ENCODE measurements at regions not wholly inside any gene's neighbourhood (a gene's known extent, or its start where the extent isn't known, plus 50 kb on each side); places are given as distances from the start of the nearest gene placed in this dataset.

GRCh38 chr12:33555128-33555527 is 115.5 kb upstream of the SYT10 start:
- TF ChIP-seq CTCF (IDR thresholded peaks at IDR 0.05), result no peak
- intact Hi-C loops (cut with DNase I, micrococcal nuclease), result no loop called here
- Histone ChIP-seq H3K36me3 (ENCODE audit: low read depth) (no peaks in the 10 kb centered on the region), H3K9me3 (no peaks in the 10 kb centered on the region), H3K4me3 (no peak overlapping the region), H3K4me1 (ENCODE audit: low read depth) (no peaks in the 10 kb centered on the region)
- ATAC-seq, result no peak
- DNase-seq, result no peak

- intact Hi-C loops (cut with DNase I, micrococcal nuclease), result no loop called here
- no peak for ATAC-seq
Measured at GRCh38 chr12:33560653-33561208, 121.1 kb upstream of the SYT10 start.

GRCh38 chr12:33562401-33562800 is 122.8 kb upstream of the SYT10 start:
- intact Hi-C loops (cut with DNase I, micrococcal nuclease), result no loop called here
- no peaks in the 10 kb centered on the region for H3K4me1 ChIP-seq (ENCODE audit: low read depth)
- no peaks in the 10 kb centered on the region for H3K36me3 ChIP-seq (ENCODE audit: low read depth)
- peaks cover 10% of the 10 kb centered on the region for H3K9me3 ChIP-seq
- H3K4me3 ChIP-seq, result no peak overlapping the region
- ATAC-seq (no peak), DNase-seq (no peak)
- no peak for TF ChIP-seq CTCF (IDR thresholded peaks at IDR 0.05)

More at GRCh38 chr12:33560653-33561208, 121.1 kb upstream of the SYT10 start:
- Histone ChIP-seq H3K4me3 (no peak overlapping the region), H3K9me3 (peaks cover 10% of the 10 kb centered on the region), H3K4me1 (ENCODE audit: low read depth) (no peaks in the 10 kb centered on the region), H3K36me3 (ENCODE audit: low read depth) (no peaks in the 10 kb centered on the region)
- TF ChIP-seq CTCF (IDR thresholded peaks at IDR 0.05), result no peak
- DNase-seq, result no peak

GRCh38 chr12:33566403-33566802 is 126.8 kb upstream of the SYT10 start:
- Histone ChIP-seq H3K36me3 (ENCODE audit: low read depth) (no peaks in the 10 kb centered on the region), H3K4me3 (no peak overlapping the region), H3K9me3 (peaks cover 10% of the 10 kb centered on the region), H3K4me1 (ENCODE audit: low read depth) (no peaks in the 10 kb centered on the region)
- no peak for ATAC-seq
- no peak for TF ChIP-seq CTCF (IDR thresholded peaks at IDR 0.05)
- DNase-seq, result no peak
- intact Hi-C loops (cut with DNase I, micrococcal nuclease), result no loop called here

GRCh38 chr12:33575346-33575745 is 135.7 kb upstream of the SYT10 start:
- ATAC-seq (no peak), DNase-seq (no peak)
- no peak for TF ChIP-seq CTCF (IDR thresholded peaks at IDR 0.05)

GRCh38 chr12:33581613-33582122 is 142.0 kb upstream of the SYT10 start:
- Histone ChIP-seq H3K4me1 (ENCODE audit: low read depth) (no peaks in the 10 kb centered on the region), H3K4me3 (no peak overlapping the region), H3K36me3 (ENCODE audit: low read depth) (no peaks in the 10 kb centered on the region), H3K9me3 (no peaks in the 10 kb centered on the region)
- ATAC-seq (no peak), DNase-seq (no peak)
- intact Hi-C loops (cut with DNase I, micrococcal nuclease), result no loop called here
- TF ChIP-seq CTCF (IDR thresholded peaks at IDR 0.05), result no peak

More at GRCh38 chr12:33575346-33575745, 135.7 kb upstream of the SYT10 start:
- Histone ChIP-seq H3K36me3 (ENCODE audit: low read depth) (no peaks in the 10 kb centered on the region), H3K9me3 (no peaks in the 10 kb centered on the region), H3K4me1 (ENCODE audit: low read depth) (no peaks in the 10 kb centered on the region), H3K4me3 (no peak overlapping the region)
- intact Hi-C loops (cut with DNase I, micrococcal nuclease), result no loop called here

Measured in mucosa of descending colon (tissue), 3 donors.